Gastroesophageal sphincter (tissue), 4 donors: ENCODE measurements at regions not wholly inside any gene's neighbourhood (a gene's known extent, or its start where the extent isn't known, plus 50 kb on each side); places are given as distances from the start of the nearest gene placed in this dataset.

Experiments
- ATAC-seq: fragments of 150-250 bp; one replicate; pipeline ENCODE4 v1.9.1; 2016; ENCODE audit warnings: mild to moderate bottlenecking, moderate library complexity
- H3K27ac ChIP-seq, 4 donors: fragments of 200-600 bp; sonication (generic) in 3 of 4; 1 replicate in 3 of 4; 2 replicates in 1 of 4; pipeline ENCODE4 v1.5.1; 2016 to 2019
- H3K27me3 ChIP-seq: fragments of 200-600 bp; sonication (generic); one replicate; pipeline ENCODE4 v1.5.1; 2019
- H3K36me3 ChIP-seq, 2 donors: fragments of 200-600 bp; sonication (generic); one replicate each; pipeline ENCODE4 v1.5.1; 2019; ENCODE audit warnings: control low read depth in 1 of 2
- H3K4me1 ChIP-seq, 3 donors: fragments of 200-600 bp; sonication (generic); 1 replicate in 2 of 3; 2 replicates in 1 of 3; pipeline ENCODE4 v1.5.1; 2016 to 2019; ENCODE audit warnings: control low read depth in 2 of 3
- H3K4me3 ChIP-seq, 2 donors: fragments of 200-600 bp; sonication (generic); one replicate each; pipeline ENCODE4 v1.5.1; 2019; ENCODE audit warnings: mild to moderate bottlenecking in 1 of 2, moderate library complexity in 1 of 2
- H3K9me3 ChIP-seq, 3 donors: fragments of 200-600 bp; sonication (generic); one replicate each; pipeline ENCODE4 v1.5.1; 2017 to 2019; ENCODE audit warnings: control low read depth in 2 of 3
- EP300 ChIP-seq: sonication (generic); formaldehyde crosslinking; IDR thresholded peaks from one replicate; pipeline ENCODE4 v1.6.1; 2017; ENCODE audit warnings: antibody characterized with exemption, mild to moderate bottlenecking
- POLR2A ChIP-seq, 2 donors: fragments of 450-650 bp; IDR thresholded peaks; one replicate each; pipeline ENCODE4 v1.6.1; 2017; ENCODE audit warnings: antibody characterized with exemption in 2 of 2, mild to moderate bottlenecking in 2 of 2, moderate library complexity in 1 of 2
- POLR2AphosphoS5 ChIP-seq: sonication (generic); formaldehyde crosslinking; IDR thresholded peaks from one replicate; pipeline ENCODE4 v1.6.1; 2017; ENCODE audit warnings: antibody characterized with exemption
- WGBS, 2 donors: methylation state at CpG; one replicate each; pipeline ENCODE4 v1.1.5; 2018; ENCODE audit warnings: low coverage in 1 of 2; 5-methylcytosine and 5-hydroxymethylcytosine counted together
- TF ChIP-seq, protein P1 (sequence below), 4 experiments: fragments of 200-600 bp in 2 of 4; fragments of 450-650 bp in 2 of 4; sonication (generic) in 1 of 4; IDR thresholded peaks; one replicate each; pipeline ENCODE4 v1.5.1; 2017 to 2019; ENCODE audit warnings: antibody characterized with exemption in 4 of 4, mild to moderate bottlenecking in 2 of 4, moderate library complexity in 2 of 4

DNA sequence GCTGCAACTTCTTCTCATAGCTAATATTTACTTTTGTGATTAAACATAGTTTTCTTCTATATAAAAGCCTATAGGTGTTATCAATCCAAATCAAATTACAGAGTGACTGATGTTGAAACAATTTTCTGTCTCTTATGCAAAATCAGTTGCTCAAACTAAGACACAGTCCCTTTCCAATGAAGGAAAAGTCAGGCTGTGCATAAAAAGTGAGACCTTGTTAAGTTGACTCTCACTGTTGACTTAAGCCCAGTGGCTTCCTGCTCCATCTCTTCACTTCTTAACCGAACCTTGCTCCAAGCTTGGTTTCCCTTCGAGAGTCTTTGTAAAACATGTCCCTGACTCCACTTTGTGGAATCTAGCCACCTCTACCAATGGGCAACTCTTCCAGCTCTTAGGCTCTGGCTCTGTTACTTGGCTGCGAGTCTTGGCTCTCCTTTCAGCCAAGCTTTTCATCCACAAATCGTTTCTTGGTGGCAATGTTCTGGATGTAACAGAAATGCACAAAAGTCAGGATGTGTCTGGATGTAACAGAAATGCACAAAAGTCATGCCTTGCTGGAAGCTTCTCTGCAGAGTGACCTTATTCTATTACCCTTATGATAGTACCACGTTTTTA is 118.9 kb downstream of the LIG4 start:
- H3K27me3 ChIP-seq, result no peaks in the 10 kb centered on the region
- H3K4me1 ChIP-seq, result no peaks in the 10 kb centered on the region
- no peak overlapping the region for H3K4me3 ChIP-seq
- H3K9me3 ChIP-seq, result no peaks in the 10 kb centered on the region
- WGBS, 2 donors, result 50 to 70% methylated on average over 4 to 5 of the region's 5 CpGs
- ATAC-seq, result no peak
- H3K36me3 ChIP-seq, result no peaks in the 10 kb centered on the region
- TF ChIP-seq EP300 (no peak), POLR2A (IDR thresholded peaks at IDR 0.05) (no peak), POLR2AphosphoS5 (no peak)
- TF ChIP-seq, protein P1, sequence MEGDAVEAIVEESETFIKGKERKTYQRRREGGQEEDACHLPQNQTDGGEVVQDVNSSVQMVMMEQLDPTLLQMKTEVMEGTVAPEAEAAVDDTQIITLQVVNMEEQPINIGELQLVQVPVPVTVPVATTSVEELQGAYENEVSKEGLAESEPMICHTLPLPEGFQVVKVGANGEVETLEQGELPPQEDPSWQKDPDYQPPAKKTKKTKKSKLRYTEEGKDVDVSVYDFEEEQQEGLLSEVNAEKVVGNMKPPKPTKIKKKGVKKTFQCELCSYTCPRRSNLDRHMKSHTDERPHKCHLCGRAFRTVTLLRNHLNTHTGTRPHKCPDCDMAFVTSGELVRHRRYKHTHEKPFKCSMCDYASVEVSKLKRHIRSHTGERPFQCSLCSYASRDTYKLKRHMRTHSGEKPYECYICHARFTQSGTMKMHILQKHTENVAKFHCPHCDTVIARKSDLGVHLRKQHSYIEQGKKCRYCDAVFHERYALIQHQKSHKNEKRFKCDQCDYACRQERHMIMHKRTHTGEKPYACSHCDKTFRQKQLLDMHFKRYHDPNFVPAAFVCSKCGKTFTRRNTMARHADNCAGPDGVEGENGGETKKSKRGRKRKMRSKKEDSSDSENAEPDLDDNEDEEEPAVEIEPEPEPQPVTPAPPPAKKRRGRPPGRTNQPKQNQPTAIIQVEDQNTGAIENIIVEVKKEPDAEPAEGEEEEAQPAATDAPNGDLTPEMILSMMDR (IDR thresholded peaks at IDR 0.05), result no peak
- no peak overlapping the region for H3K27ac ChIP-seq

DNA sequence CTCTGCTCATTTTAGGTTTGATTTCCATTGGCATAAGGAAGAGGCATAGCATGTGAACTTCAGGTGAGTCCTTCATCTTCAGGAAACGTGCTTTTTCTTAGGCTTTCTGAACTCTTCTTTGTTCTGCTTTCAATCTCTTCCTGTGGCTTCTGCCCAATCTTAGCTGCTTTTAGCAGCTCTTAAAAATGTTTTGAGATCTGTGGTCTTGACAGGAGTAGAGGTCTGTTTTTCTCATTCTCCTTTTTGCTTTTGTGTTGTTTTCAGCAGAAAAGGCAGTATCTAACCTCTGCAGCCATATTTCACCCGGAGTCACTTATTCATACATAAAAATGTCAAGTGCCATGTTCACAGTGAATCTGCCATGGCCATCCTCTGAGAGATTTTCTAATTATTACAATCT is 120.3 kb downstream of the LIG4 start:
- TF ChIP-seq, protein P1 (IDR thresholded peaks at IDR 0.05), result no peak
- TF ChIP-seq POLR2A (IDR thresholded peaks at IDR 0.05) (no peak), POLR2AphosphoS5 (no peak)
- WGBS, 2 donors, result 68 to 83% methylated on average over 2 of the region's 2 CpGs
- Histone ChIP-seq H3K9me3 (no peaks in the 10 kb centered on the region), H3K4me1 (no peaks in the 10 kb centered on the region), H3K27me3 (no peaks in the 10 kb centered on the region), H3K36me3 (no peaks in the 10 kb centered on the region), H3K27ac (no peak overlapping the region), H3K4me3 (no peak overlapping the region)
- ATAC-seq, result no peak

DNA sequence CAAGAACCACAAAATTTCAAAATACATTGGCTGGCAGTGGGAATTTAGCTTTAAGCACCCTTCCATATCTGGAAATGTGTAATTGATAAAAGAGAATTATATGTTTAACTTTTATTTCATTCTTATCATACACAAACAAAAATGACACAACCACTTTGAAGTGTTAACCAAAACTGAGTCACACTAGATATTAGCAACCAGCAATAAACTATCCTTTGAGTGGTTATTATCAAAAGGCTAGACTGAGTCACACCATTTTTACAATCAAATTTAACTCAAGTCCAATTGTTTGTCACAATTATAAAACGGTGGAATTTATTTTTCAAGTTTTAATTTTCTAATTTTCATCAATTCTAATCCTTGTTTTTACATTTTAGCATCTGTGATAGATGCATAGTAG is 121.7 kb downstream of the LIG4 start:
- WGBS, 2 donors, result 21 to 71% methylated on average over 1 of the region's 1 CpG

DNA sequence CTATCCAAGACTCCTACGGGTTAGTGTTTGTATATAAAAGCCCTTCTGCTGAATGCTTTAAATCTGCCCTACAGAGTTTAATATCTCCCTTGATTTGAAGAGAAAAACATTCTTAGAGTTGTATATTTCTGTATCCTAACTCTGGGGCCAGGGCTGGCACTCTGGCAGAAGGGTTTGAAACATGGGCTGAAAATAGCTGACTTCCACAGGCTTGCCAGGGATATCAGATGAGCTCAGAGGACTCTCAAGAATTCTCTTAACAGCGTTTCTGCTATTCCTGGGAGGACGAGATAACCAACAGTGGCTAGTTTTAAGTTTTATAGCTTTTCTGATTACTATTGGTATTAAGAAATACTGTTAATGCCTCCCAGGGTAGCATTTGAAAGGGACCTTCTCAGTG is 127.5 kb downstream of the LIG4 start:
- TF ChIP-seq EP300, result no peak
- TF ChIP-seq POLR2A (IDR thresholded peaks at IDR 0.05), result no peak
- TF ChIP-seq, protein P1 (IDR thresholded peaks at IDR 0.05), result no peak
- TF ChIP-seq POLR2AphosphoS5, result no peak
- no peak overlapping the region for H3K27ac ChIP-seq

More for the DNA sequence above, 121.7 kb downstream of the LIG4 start:
- H3K9me3 ChIP-seq, result no peaks in the 10 kb centered on the region
- H3K4me1 ChIP-seq, result no peaks in the 10 kb centered on the region
- H3K27me3 ChIP-seq, result no peaks in the 10 kb centered on the region
- H3K36me3 ChIP-seq, result no peaks in the 10 kb centered on the region
- H3K27ac ChIP-seq, result no peak overlapping the region
- no peak for ATAC-seq
- TF ChIP-seq, protein P1 (IDR thresholded peaks at IDR 0.05), result no peak
- TF ChIP-seq EP300 (no peak), POLR2AphosphoS5 (no peak), POLR2A (IDR thresholded peaks at IDR 0.05) (no peak)
- H3K4me3 ChIP-seq, result no peak overlapping the region

DNA sequence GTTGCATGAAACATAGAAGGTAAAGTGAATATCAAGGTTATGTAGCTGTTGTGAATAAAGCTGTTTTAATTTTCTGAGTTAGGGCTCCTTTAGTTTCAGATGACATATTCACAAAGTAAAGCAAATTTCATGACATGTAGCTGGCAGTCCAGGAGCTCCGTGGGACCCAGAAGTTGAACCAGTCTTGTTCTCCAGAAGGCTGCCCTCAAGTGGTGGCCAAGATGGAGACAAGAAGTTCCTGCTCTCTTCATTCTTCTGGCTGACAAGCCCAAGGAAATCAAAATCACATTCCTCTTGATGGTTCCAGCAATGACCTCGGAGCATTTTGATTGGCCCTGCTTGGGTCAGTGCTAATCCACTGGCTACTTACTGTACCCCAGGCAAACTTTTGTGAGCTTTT is 128.7 kb downstream of the LIG4 start:
- 47% methylated on average over 2 of the region's 2 CpGs; no CpG with 5 or more reads in 1 of the 2 donors for WGBS, 2 donors
- H3K4me1 ChIP-seq, result no peaks in the 10 kb centered on the region
- no peaks in the 10 kb centered on the region for H3K27me3 ChIP-seq
- H3K4me3 ChIP-seq, result no peak overlapping the region
- no peaks in the 10 kb centered on the region for H3K36me3 ChIP-seq
- no peak overlapping the region for H3K27ac ChIP-seq
- ATAC-seq, result no peak
- no peaks in the 10 kb centered on the region for H3K9me3 ChIP-seq
- no peak for TF ChIP-seq POLR2A (IDR thresholded peaks at IDR 0.05)
- TF ChIP-seq EP300, result no peak
- no peak for TF ChIP-seq POLR2AphosphoS5
- TF ChIP-seq, protein P1 (IDR thresholded peaks at IDR 0.05), result no peak

More for the DNA sequence above, 127.5 kb downstream of the LIG4 start:
- Histone ChIP-seq H3K36me3 (no peaks in the 10 kb centered on the region), H3K27me3 (no peaks in the 10 kb centered on the region), H3K4me3 (no peak overlapping the region), H3K4me1 (no peaks in the 10 kb centered on the region), H3K9me3 (no peaks in the 10 kb centered on the region)
- ATAC-seq, result no peak
- 31 to 36% methylated on average over 3 of the region's 3 CpGs for WGBS, 2 donors
